Renal pelvis (tissue), 1 donor: ENCODE measurements at regions not wholly inside any gene's neighbourhood (a gene's known extent, or its start where the extent isn't known, plus 50 kb on each side); places are given as distances from the start of the nearest gene placed in this dataset.
A peak's percentile ranks its signal among the peaks of the same experiment; 100 is the strongest.

Experiments used
- DNase-seq: peaks from one replicate; pipeline ENCODE4 v3.0.0-alpha.2; 2013

DNA sequence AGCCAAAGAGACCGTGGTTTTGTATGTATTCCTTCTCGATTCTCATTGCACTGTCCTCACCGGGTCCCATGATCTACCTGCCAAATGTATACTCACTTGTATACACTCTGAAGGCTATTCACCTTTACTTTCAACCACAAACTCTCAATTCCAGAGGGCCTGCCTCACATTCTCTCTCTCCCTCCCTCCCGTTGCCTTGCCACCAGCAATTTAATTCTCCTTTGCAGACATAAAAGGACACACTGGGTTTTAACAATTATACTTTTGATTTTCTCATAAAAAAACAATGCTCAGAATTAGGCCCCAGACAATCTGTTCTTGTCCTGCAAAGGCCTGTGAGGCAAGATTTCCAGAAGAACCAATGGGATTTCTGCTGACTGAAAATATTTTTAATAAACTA, 265.1 kb upstream of the PSMD7 start:
- DNase-seq = no peak

DNA sequence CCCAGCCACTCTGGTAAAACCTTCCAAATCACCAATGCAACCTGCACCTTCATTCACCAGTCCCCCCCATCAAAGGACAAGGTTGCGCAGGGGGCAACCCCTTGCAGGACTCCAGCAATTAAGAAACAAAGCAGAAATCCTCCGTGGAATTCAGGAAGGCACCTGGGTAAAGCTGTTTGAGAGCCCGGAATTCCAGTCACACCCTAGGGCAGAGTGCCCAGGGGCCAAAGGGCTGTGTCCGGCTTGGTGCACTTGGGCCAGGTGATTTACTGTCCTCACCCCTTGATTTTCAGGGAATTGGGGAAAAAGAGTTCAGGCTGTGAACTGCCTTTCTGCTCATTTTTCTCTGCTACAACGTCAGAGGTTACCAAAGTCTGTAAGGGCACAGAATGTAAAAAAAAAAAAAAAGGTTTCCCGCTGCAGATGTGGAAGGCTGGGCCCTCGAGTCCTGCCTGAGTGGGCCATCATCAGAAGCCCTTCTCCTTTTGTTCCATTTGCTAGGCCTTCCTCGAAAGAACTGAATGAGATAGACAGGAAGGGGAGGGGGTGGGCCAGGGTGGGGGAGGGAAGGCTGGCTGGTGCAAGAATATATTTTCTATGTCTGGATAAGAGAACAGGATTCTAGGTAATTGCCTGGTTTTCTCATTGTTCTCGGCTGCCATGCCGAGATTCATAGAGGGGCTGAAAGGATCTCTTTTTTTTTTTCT, 266.5 kb upstream of the PSMD7 start:
- no peak for DNase-seq

DNA sequence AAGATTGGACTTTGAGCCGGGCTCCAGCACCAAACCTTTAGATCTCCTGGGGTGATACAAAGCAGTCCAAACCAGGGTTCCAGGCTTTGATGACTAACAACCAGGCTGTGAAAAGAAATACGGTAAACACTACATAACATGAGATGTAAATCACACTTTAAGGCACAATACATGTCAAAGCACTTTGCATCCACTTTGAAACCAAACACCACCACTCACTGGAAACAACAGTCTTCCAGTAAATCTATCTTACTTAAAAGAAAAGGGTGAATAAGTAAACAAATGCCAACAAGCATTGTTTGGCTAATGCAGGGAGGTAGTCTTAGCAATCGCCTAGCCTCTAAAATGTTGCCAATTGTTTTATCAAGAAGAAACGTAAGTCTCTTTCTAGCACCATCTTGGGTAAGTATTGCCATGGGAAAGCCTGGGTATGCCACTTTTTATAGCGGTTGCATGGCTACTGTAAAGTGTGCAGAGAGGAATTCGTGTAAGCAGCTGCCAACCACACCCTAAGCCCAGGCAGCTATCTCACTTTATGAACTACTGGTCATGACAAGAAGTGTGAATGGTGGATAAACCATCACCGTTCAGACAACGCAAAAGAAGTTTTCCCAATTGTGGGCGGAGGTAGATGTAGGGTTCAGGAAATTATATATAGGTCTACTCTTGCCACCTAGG, 267.4 kb upstream of the PSMD7 start:
- DNase-seq = no peak

DNA sequence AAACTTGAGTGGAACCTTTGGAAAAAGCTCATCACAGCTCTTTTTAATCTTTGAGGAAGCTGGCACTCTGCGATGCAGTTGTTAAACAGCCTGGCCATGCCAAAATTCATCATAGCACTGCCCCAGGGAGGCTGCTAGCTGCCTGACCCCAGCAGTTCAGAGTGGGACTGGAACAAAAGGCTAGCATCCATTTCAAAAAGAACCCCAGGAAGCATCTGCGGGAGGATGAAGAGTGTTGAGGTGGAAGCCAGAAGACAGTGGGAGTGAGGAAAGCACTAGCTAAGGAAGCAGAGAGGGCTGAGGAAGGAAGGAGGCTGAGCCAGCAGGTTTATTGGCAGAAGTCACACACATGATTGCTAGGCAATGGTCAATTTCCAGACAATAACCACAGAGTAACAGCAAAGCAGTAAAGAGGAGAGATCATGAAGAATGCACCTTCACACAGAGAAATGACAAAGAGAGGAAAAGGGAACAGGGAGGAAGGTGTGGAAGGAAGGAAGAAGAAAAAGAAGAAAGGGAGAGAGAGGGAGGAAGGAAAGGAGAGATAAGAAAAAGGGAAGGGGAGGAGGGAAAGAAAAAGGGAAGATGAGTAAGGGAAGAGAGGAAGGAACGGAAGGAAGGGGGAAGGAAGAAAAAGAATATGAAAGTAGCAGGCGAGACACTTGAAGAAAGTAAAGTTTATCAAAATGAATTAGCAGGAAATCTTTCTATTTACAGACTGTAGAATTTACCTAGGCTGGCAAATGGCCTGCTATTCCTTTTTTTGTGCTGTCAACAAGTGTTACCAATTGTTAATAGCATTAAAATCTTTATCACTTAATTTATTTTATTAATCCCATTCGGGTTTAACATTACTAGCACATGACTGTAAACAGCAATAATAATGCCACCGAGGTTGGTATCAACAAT, 270.0 kb upstream of the PSMD7 start:
- DNase-seq = no peak

DNA sequence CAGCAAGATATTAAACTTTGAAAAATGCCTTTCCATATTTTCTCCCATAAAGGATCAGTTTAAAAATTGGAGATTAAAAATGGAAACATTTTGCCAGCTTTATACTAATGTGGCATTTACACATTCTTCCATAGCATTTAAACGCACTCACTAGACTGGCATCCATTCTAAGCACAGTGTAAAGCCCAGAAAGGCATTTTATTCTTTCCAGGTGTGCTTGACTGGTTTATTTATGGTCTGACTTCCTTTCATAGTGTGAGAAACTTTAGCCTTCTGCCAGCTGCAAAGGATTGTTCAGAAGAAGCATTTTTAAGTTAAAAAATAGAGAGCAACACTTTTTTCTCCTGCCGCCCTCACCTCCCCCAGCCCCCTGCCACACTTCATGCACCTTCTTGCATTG, 271.7 kb upstream of the PSMD7 start:
- DNase-seq = no peak

DNA sequence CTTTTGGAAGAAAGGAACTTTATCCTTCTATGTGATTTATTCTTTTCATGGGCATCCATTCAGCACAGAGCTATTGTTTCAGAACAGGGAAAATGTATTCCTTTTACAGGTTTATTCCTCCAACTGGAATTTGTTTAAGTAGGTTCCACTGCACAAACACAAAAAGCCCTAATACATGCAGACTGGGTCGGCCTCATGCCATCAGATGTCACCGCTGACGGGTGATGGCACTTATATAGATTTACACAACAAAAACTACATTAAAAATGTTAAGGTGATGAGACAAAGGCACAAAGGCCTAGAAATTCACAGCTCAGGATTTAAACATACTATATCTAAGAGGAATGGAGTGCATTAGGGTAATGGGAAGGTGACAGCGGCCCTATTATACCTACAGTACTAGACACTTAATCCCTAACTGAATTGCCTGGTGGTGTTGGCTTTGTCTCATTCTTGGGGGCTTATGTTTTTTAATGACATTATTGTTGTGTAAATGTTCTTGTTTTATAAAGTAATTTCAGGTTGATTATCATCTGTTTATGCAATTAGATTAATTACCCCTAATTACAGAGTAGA, 276.4 kb upstream of the PSMD7 start:
- DNase-seq = no peak

DNA sequence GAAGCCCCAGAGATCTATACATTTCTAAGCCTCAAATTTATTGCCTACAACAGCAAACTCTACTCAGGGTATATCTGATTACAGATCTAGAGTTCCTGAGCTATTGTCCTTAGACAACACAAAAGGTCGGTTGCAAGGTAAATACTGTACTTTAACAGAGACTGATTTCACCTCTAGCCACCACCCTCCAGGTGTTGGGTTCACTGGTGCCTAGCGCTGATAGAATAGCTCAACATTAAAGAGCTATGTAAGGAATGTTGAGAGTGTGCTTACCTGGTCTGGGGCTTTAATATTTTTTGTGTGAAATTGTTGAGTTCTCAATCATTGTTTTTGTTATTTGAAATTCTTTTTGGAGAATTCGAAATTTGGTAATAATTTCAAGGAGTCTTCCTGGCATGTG, 277.0 kb upstream of the PSMD7 start:
- DNase-seq = no peak

DNA sequence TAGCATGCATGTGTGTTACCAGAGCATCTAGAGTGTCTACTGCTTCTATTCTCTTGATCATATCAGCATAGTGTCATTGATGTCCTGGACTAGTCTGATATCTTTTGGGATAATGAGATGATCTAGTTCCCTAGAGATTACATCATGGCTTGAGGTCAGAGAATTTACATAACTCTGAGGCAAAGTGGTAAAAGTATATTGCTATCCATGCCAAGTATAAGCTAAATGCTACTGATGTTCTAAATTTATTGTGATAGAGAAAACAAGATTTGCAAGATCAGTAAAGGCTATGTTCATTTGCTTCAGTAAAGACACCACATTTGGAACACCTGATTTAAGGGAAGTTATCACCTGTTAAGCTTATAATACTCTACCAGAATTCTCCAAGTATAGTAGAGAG, 280.7 kb upstream of the PSMD7 start:
- no peak for DNase-seq

DNA sequence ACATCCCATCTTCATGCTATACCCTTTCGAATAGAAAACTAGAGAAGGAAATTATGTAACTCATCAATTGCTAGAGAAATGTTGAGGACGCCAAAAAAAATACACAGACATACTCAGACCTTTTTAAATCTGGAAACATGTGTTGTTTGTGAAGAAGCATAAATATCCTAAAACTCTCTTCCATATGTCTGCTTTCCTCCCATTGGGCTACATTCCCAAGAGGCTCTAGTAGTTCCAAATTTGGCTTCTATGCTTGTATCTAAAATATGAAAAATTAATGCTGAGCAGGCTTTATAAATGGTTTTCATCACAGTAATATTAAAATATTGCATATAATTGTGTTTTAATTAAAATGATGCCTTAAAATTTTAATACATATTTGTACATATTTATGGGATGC, 297.9 kb upstream of the PSMD7 start:
- no peak for DNase-seq

DNA sequence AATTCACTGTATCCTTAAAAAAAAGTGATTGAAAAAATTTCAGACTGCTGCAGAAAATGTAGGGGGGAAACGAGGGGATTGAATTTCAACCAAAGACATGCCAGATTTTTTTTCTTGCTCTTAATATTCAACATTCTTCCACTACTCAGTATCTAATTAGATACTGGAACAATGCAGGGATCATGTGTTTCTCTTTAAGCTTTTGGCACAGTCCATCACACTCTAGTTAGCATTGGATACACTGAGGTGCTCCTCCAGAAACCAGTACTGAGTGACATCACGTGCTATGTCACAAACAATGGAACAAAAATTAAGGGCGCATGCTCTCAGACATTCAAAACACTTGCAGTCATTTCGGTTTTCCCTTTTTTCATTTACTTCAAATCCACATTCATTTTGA, 298.6 kb upstream of the PSMD7 start:
- DNase-seq = no peak

DNA sequence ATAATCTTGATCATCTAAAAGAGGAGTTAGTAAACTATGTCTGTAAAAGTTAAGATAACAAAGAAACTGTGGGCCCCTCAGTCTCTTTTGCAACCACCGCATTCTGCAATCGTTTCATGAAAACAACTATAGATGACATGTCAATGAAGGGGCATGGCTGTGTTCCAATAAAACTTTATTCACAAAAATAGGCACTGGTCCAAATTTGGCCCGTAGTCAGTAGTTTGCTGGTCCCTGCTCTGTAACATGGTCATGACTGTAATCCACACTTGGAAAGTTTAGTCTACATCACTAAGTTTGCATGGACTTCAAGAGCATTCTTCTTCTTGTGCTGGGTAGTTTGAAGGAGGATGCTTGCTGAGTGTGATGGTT, 299.3 kb upstream of the PSMD7 start:
- no peak for DNase-seq

DNA sequence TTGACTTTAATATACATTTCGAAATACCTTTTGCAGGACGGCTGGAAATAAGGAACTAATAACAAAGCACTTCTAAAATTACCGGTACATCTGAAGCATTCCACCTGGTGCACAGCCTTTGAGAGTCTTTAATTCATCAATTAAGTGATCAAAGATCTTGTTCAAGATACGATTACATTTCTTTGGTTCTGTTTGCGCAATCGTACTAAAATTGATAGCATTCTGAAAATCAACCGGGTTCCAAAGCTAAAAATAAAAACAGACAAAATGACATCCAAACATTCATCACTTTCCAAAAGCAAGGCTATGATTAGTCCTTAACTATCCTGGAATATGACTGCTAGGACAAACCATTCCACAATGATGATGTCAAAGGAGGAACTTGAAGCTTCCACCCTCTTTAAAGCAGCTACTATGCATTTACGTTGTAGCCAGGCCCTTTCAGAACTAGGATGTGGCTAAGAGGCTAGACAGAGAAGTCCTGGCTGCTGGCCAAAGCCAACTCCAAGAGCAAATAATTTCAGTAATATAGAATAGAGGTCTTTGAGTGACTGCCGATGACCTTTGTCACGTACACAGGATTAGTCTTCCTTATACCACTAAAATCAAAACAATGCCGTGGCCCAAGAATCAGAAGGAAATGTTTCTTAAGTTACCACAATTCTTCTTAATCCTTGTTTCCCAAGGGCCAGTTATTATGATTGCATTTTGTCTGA, 299.8 kb upstream of the PSMD7 start:
- no peak for DNase-seq

DNA sequence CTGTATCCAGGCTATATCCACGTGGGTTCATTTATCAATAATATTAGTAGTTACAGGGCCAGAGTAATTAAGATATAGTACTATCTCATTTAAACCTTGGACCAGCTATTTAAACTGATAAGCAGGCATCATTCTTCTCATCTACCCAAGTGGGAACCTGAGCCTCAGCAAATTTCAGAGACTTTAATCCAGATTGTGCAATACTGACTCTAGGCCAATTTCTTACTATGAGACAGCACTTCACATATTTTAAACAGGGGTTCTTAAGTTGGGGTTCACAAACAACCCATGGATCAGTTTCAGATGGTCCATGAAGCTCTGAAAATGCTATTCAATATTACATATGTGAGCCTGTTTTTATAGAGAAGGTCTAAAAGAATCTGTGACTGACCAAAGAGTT, 302.7 kb upstream of the PSMD7 start:
- no peak for DNase-seq

DNA sequence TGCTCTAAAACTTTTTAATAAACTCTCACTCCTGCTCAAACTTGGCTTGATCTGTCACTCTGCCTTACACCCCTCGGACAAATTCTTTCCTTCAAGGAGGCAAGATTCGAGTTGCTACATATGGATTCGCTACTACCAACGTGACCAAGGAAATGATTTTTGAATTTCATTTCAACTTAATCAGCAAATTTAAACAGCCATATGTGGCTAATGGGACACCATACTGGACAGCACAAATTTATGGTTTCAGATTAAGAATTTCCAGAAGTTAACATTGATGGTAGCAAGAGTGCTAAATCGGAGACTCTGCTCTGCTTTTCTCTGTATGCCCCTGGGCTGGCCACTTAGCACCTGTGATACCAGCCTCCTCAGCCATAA, 318.2 kb upstream of the PSMD7 start:
- no peak for DNase-seq

DNA sequence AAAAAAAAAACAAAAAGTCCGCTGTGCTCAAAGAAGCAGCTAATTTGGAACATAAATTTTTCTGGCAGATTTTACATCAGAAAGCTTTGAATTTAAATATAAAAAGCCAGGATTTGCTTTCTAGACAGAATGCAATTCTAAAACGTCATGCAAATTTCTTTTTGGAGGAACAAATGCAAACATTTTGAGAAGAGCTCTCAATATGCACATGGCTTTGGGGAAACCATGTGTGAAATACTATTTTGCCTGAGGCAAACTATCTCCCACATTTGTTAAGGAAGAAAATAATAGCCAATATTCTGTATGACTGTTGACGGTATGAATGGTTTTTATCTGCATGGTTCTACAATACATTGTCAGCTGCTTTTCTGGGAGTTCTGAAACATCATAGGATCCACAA, 320.0 kb upstream of the PSMD7 start:
- no peak for DNase-seq

DNA sequence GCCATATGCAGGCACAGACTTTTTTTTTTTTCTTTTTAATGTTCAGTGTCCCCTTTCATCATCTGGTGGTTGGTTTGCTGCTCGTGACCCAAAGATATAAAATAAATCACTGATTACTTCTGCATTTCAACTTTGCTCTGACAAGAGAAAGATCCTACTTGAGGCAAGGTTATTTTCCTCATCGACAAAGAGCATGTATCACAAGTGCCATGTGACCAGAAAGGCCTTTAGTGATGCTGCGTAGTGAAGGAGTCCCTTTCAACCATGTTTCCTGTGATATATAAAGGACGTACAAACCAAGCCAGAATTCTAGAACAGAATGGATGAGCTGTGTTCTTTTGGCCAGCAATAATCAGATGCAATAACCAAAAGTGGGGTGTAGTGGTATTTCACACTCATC, 323.4 kb upstream of the PSMD7 start:
- no peak for DNase-seq

DNA sequence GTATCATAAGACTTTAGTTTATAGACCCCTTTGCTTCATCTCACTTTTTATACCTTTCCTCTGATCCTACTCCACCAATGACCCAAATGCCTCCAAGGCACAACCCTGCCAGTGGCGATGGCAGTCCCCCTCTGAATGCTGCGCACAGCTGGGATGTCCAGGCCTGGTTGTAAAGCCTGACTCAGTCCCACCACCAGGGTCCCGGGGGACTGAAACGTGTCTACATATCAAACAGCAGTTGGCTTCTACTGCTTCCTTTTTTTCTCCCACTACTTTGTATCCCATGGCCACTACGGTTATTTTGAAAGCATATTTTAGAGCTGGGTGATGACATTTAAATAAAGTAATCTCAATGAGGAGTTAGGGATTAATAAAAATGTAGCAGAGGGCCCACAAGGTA, 329.8 kb upstream of the PSMD7 start:
- no peak for DNase-seq

DNA sequence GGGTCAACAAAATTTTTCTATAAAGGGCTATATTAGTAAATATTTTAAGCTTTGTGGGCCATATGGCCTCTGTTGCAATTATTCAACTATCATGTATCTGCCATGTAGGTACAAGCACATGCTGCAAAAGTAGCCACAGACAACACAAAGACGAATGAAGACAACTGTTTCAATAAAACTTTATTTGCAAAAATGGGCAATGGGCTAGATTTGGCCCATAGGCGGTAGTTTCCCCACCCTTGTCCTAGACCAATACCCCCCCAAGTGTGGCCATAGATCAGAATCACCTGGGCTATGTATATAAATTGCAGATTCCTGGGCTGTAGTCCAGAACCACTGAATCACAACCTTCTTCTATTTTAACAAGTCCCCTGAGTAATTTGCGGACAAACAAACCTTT, 331.0 kb upstream of the PSMD7 start:
- no peak for DNase-seq

DNA sequence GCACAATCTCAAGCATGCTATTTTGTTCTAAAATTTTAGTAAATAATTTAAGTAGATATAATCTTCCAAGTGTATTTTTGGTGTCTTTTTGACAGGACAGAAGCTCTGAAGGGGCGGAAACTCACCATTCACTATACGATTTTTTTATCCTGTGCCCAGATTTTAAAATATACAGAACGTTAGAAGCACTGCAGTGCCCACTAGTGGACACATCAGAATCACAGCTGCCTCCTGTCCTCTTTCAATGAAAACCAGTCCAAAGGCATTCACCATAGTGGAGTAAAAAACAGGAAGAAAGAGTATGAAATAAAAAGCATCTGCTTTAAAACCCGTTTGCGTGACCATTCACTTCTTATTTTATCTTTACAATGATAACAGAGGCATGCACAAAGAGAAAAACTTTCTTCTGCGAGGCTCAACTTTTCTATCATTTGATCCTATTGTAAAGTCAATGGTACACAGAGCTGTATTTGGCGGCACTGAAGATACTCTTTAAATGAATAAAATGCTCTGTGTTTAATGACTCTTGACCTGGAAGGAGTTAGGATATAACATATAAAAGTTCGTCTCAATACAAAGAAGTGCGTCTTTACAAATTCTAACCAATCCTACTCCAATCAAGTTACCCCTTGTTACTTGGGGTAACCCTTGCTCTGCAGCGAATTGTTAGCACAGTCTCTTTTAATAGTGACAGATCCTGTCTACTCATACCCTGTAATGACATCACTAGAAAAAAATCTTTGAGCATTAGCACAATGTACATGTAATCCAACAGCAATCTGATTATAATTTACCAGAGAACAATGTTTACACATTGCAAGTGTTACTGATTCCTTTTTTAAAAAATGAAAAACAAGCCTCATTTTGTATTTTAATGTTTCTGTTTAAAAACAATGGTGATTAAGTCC, 339.8 kb upstream of the PSMD7 start:
- peak; percentile 53 for DNase-seq

DNA sequence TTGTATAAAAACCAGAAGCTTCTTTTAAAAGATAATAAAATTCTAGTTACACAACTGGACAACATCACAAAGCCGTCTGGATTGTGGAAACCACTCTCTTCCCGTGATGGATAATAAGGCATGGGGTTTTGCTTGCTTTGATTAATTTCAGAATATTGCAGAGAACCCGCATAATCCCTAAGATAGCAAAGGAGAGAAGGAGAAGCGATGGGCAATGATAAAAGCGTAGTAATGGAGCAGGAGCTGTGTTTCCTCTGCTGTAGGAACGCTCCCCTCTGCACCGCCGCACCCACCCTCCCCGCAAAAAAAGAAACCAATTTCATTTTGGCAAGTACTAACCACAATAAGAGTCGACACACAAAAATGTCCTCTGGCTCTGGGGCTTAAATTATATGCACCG, 340.9 kb upstream of the PSMD7 start:
- no peak for DNase-seq

DNA sequence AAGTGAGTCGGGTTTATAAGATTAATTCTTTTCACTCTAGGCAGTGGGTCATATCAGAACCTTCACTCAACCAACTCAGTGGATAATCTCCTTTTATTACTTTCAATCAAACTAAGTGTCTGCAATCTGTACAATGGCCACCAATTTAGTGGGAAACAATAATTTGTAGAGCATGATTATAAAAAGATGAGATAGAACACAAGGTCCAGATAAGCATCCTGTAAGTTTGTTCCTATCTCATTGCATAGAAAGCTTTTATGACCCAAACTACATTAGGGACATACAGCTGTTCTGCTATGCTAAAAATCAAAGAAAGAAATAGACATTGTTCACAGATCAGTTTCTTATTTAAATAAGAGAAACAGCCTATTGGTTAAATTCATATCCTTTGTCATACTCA, 341.4 kb upstream of the PSMD7 start:
- DNase-seq = no peak
